SK-MEL-5 (cell line): ENCODE measurements at regions not wholly inside any gene's neighbourhood (a gene's known extent, or its start where the extent isn't known, plus 50 kb on each side); places are given as distances from the start of the nearest gene placed in this dataset.
"Not testable (repeated sequence)": the region's sequence is repeated elsewhere in the genome, so short reads cannot be mapped to it uniquely, and the experiment has no call there.

Experiments used
- DNase-seq: peaks from one replicate; pipeline ENCODE4 v3.0.0-alpha.2; 2016; ENCODE audit warnings: low read depth, low spot score
- in situ Hi-C: cut with HindIII; loops from 2 replicates; pipeline ENCODE4 v1.10.0; 2016; ENCODE audit warnings: low sequenced_read_pairs, high pct_unique_total_duplicates, low pct_unique_long_range_greater_than_20kb

DNA sequence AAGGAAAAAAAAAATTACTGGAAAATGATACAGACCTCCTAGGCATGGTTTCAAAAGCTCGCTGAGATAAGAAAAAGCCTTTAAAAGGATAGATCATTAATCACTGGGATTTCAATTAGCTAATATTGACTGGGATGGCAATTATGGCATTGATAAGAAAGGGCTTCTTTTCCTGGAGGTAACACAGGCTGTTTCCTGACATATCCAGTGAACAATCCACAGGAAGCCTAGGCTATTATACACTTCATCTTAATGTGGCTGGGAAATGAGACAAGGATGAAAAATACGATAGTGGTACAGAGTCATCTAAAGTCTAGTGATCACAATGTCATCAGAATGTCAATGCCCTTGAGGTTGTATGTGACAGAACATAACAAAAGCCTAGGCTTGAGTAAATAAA, 1579.3 kb downstream of the C4orf33 start:
- in situ Hi-C loops, result no loop called here
- DNase-seq, result no peak

DNA sequence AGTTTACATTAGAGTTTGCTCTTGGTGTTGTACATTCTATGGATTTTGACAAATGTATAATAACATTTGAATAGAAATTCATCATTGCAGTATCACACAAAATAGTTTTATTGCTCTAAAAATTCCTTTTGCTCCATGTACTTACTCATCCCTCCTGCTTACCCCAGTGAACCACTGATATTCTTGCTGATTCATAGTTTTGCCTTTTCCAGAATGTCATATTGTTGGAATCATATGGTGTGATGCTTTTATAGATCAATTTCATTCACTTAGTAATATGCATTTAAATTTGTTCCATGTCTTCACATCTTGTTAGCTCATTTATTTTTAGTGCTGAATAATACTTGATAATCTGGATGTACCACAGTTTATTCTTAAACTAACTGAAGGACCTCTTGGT, 1593.2 kb downstream of the C4orf33 start:
- in situ Hi-C loops, result no loop called here
- no peak for DNase-seq

DNA sequence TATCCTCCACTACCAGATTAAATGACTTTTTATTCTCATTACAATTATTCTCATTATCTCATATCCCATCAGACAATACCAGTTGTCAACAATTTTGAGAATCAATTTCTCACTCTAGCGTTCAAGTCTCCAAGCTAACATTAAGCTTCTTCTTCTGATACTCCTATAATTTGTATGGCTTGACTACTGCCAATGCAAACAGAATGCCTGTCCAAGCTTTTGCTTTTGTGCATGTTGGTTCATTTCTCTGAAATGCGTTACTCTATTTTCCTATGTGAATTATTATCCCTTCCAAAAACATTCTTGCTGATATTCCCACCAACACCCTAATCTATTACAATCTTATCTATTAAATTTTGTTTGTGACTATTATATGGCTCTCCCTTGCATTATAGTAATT, 1602.3 kb downstream of the C4orf33 start:
- in situ Hi-C loops, result no loop called here
- no peak for DNase-seq

DNA sequence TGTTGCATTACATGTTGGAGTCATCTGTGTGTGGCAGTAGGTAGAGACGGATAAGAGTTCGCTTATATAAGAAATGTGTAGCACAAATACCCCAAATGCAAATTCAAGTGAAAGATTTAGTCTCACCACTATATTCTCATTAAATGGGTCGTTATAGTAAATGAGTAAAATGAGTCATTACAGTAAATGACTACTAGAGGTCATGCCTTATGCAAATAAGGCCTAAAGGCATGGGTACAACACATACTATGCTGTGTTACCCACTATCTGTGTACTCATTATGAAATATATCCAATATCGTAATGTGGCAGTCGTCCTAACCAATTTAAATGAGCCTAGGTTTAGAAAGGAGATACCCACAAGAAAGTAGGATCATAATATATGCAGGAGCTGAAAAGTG, 1603.1 kb downstream of the C4orf33 start:
- in situ Hi-C loops, result no loop called here

DNA sequence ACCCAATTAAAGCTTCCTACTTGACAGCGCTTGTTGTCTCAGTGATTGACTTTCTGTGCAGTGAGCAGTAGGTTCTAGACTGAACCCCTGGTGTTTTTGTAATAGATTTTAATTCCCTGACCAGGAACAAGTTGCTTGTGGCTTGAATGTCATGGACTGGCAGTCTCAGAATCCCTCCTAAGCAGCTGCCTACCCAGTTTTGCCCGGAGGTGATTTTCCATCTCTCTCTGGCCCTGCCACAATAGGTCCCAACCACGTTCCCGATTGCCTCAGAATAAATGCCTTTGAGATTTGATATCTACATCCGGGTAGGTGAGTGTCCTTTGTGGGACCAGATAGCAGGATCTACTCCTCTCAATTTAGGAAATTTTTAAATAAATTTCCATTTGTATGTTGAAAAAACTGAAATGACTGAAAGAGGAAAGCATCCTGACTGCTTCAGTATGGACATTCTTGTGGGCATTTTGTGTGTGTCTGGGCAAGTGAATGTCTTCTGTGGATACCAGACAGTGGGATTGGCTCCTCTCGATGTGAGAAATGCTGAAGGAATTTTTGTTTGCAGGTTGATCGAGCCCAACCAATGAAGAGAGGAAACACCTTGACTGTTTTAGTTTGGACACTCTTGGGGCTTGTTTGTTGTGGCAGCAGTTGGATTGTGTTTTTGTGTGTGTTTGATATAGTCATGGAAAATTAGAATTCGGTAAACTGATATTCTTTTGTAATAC, 1607.4 kb downstream of the C4orf33 start:
- in situ Hi-C loops, result no loop called here

More for the DNA sequence above, 1603.1 kb downstream of the C4orf33 start:
- no peak for DNase-seq

DNA sequence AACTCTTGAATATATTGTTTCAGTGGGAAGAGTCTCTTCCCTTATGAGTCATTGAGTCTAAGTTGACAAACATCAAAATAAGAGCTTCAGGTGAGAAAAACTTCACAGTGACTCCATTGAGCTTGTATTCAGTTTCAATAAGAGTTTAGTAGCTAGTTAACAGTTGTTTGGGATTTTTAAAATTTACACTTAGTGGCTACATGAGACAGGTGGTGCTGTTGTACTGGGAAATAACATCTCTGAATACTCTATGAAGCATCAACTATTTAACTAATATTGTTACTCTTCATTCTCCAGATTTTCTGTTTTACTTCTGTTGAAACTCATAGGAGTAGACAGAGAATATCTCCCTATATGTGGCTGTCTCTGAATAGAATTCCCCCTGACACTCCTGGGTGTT, 1609.1 kb downstream of the C4orf33 start:
- no peak for DNase-seq
- in situ Hi-C loops, result no loop called here

More for the DNA sequence above, 1607.4 kb downstream of the C4orf33 start:
- no peak for DNase-seq

DNA sequence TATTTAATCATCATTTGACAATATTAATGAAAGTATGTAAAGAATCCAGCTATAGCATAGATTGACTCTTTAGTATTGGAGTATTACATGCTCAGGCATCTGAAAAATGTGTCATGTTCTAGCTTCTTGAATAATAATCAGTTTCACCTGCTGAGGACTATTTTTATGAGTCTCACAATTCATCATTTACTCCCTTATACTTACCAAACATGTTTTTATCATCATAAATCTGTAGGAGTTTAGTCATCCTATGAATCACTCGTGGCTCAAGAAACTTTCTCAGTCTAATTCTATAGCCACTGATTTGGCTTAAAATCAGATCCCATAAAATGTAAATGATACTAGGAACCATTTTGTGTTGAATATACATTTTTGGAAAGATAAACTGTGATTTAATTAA, 1616.1 kb downstream of the C4orf33 start:
- DNase-seq, result no peak
- in situ Hi-C loops, result no loop called here

DNA sequence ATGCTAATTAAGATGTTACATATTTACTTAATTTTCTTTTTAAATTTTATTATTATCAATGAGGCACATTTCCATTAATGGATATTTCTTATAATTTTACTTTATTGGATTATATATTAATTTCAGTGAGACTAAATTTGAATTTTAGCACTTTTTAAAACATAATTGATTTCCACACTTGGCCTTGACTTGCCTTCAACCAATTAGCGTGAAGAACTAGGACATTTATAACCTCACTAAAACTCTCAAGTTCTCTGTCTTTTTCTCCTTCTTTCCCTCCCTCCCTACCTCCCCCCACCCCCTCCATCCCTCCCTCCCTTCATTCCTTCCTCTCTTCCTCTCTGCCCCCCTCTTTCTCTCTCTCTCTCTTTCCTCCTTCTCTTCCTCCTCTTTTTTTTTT, 1618.1 kb downstream of the C4orf33 start:
- in situ Hi-C loops, result no loop called here
- no peak for DNase-seq

DNA sequence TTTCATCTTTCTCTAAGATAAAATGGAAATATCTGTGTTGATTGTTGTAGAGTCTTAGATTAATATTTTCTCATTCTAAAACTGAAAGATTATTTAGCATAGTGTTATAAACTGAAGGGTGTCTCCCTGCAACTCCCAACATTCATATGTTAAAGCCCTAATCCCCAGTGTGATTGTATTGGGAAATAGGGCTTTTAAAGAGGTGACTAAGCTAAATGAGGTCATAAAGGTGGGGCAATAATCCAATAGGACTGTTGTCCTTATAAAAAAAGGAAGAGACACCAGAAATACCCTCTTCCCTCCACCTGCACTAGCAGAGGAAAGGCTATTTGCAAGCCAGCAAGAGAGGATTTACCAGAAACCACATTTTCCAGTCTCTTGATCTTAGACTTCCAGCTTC, 1626.4 kb downstream of the C4orf33 start:
- in situ Hi-C loops, result no loop called here
- no peak for DNase-seq

DNA sequence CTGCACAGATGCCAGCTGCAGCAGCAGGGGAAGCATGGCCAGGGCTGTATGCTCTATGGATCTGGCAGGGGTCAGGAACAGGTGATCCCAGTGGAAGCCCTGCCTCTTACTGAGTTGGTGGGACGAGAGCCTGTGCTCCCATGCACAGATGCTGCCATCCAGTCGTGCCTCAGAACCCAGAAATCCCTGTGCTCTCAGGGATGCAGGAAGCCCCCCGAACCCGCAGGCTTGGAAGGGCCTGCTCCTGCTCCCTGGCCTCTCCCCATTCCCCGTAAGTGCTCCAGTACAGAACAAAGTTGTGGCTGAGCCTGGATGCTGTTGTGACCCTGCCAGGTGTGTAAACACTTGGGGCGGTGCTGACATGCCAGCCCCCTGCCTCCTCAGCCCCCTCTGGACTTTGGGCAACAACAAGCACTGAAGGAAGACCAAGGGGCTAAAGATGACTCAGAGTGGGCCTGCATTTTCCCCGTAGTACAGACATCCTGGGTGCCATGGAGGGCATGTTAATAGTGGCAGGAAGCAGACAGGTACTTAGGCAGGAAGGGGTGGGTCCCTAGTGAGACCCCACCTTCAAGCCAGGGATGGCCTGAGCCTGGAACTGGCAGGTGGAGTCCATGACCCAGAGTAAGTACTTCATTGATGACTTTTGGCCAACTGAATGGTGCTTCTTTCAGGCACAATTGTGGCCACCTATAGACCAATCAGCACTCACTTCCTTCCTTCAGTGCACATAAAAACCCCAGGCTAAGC, 1640.7 kb downstream of the C4orf33 start:
- DNase-seq, result no peak
- in situ Hi-C loops, result no loop called here

DNA sequence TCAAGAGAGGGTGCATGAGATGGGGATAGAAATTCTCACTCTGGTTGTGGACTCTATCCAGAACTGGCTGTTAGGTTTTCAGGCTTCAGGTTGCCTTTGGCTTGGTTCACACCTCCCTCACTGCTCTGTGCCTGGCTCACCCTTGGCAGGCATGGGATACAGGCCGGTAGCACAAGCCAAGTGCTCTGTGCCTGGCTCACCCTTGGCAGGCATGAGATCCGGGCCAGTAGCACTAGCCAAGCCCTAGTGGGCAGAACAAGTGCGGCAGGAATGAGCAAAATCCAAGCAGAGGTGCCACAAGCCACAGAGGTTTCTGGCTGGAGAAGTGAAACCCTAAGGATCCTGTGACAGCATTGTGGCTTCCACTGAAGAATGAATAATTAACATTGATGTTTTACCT, 1642.3 kb downstream of the C4orf33 start:
- no peak for DNase-seq
- in situ Hi-C loops, result no loop called here

DNA sequence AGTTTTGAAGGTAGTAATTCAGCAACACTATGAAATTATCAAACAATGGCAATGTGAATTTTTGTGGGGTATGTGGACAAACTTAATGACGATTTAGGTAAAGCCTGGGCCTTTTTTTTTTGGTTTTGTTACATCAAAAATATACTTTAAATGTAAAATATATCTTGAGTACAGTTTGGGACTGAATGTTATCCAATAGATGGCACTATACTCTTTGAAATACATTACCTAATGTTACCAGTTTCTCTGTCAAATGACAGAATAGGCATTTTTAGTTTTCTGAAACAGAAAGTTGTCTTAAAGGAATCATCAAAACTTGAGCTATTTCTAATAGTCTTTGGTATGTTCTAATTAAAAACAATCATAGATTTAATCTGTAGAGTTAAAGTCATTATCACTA, 1651.9 kb downstream of the C4orf33 start:
- in situ Hi-C loops, result no loop called here
- peak; percentile 36 for DNase-seq

DNA sequence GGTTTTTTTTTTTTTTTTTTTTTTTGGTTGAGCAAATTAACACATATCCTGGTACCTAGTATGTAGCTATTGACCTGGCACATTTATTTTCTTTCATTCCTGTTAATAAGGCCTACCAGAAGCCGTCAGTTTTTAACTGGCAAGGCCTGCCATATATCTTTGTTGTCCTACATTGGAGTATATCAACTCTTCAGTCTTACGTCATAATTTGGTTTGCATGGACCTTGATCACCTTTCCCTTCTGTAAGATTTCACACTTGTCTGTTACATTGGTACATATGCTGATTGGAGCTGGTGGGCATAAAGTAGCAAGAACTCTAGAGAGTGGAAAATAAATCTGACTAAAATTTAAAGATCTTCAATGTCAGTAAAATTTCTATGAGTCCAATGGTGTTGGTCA, 1658.0 kb downstream of the C4orf33 start:
- in situ Hi-C loops, result no loop called here
- DNase-seq, result no peak

DNA sequence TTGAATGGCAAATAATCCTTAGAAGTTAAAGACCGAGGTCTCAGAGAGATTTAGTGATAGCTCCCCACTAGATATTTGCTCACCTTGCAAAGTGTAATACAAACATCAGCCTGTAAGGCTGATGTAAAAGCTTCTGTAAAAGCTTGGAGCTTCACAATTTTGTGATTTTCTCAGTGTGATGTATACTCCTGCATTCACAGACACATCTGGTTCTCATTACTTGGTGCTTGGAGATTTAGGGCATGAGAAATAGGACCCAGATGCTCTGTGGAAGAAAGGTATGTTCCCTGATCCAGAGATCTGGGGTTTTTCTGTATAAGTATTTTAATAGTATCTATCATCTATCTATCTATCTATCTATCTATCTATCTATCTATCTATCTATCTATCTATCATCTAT, 1664.3 kb downstream of the C4orf33 start:
- in situ Hi-C loops, result no loop called here
- no peak for DNase-seq

DNA sequence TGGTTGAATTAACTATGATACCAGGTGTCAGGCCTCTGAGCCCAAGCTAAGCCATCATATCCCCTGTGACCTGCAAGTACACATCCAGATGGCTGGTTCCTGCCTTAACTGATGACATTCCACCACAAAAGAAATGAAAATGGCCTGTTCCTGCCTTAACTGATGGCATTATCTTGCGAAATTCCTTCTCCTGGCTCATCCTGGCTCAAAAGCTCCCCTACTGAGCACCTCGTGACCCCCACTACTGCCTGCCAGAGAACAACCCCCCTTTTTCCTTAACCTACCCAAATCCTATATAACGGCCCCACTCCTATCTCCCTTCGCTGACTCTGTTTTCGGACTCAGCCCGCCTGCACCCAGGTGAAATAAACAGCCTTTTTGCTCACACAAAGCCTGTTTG, 1671.4 kb downstream of the C4orf33 start:
- DNase-seq, in situ Hi-C loops: not testable (repeated sequence)

DNA sequence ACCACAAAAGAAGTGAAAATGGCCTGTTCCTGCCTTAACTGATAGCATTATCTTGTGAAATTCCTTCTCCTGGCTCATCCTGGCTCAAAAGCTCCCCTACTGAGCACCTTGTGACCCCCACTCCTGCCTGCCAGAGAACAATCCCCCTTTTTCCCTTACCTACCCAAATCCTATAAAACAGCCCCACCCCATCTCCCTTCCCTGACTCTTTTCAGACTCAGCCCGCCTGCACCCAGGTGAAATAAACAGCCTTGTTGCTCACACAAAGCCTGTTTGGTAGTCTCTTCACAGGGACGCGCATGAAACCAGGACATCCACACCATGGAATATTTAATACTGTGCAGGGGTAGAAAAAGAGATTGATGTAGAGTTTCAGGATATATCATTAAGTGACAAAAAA, 1677.0 kb downstream of the C4orf33 start:
- DNase-seq, in situ Hi-C loops: not testable (repeated sequence)

DNA sequence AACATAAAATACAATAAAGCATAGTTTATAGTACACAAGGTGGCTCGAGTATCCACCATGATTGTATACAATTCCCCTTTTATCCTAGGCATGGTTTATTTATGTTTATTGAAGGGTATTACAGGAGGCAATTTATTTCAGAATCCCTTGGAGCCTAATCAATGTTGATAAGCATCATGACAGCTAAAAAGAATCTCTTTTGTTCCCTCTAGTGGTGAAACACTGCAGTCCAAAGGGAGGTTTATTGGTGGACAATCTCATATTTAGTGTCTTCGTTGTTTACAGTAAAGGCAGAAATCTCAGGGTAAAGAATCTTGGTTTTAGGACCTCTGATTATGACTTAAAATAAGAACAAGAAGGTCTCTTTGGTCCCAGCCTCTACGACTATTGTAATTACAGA, 1712.5 kb downstream of the C4orf33 start:
- in situ Hi-C loops, result no loop called here
- DNase-seq, result peak; percentile 45

DNA sequence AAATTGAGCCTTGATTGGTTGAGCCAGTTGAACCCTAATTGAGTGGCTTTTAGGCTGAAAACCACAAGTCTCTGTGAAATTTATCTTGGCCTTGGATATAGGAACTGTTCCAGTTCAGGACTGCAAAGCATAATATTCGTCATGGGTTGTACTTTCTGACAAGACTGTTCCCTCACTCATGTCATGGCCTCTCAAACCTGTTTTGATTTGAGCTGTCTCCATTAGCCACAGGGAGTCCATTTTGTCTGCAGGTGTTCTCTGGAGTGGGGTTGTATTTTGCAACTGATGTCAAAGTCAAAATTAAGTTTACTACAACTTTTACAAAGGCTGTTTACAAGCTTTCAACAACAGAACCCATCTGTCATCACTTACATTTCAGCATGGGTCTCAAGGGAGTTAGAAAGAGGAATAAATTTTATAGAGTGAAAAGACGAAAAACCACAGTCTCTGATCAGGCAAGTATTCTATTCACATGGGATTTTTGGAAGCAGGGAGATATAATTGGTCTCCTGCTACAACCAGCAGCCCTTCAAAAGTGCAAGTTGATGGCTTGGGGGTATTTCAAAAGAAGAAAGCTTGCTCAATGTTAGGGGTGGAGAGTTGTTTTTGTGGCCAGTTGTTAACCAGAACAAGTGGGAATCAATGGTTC, 1716.3 kb downstream of the C4orf33 start:
- in situ Hi-C loops, result no loop called here

DNA sequence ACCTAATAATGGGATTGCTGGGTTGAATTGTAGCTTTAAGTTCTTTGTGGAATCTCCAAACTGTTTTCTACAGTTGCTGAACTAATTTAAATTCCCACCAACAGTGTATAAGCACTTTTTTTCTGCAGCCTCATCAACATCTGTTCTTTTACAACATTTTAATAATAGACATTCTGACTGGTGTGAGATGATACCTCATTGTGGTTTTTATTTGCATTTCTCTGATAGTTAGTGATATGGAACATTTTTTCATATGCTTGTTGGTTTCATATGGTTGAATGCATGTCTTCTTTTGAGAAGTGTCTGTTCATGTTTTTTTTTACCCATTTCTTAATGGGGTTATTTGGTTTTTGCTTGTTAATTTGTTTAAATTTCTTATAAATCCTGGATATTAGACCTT, 1718.9 kb downstream of the C4orf33 start:
- DNase-seq, result no peak
- in situ Hi-C loops, result no loop called here

More for the DNA sequence above, 1716.3 kb downstream of the C4orf33 start:
- no peak for DNase-seq
